ENCODE measurements at regions not wholly inside any gene's neighbourhood (a gene's known extent, or its start where the extent isn't known, plus 50 kb on each side); places are given as distances from the start of the nearest gene placed in this dataset.

DNA sequence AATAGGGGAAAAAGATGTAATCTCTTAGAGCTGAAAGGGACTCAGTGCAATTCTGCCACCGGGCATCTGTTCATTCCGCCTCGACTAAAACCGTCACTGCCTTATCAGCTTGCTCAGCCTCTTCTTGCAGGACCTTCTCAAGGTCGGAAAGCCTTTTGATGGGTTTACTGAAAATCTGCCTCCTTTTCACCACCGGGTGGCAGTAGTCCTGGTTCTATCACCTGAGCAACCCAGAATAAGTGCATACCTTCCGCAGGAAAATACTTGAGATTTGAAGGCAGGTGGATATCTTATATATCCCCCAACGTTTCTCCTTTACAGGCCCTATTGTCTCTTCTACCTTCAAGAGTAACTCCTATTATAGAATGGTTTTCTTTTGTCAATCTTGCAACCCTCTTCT, 103.4 kb upstream of the PAK3 start:
- TF ChIP-seq RFX5 (IDR thresholded peaks at IDR 0.05) (no peak), JUNB (IDR thresholded peaks at IDR 0.05) (no peak), POLR2A (IDR thresholded peaks at IDR 0.05; ENCODE audit: low read length) (no peak), CBX2 (IDR thresholded peaks at IDR 0.05; ENCODE audit: borderline replicate concordance, low read depth) (no peak), ZNF302 (CRISPR knock-in tag; IDR thresholded peaks at IDR 0.05) (no peak)
- TF ChIP-seq, protein P1, sequence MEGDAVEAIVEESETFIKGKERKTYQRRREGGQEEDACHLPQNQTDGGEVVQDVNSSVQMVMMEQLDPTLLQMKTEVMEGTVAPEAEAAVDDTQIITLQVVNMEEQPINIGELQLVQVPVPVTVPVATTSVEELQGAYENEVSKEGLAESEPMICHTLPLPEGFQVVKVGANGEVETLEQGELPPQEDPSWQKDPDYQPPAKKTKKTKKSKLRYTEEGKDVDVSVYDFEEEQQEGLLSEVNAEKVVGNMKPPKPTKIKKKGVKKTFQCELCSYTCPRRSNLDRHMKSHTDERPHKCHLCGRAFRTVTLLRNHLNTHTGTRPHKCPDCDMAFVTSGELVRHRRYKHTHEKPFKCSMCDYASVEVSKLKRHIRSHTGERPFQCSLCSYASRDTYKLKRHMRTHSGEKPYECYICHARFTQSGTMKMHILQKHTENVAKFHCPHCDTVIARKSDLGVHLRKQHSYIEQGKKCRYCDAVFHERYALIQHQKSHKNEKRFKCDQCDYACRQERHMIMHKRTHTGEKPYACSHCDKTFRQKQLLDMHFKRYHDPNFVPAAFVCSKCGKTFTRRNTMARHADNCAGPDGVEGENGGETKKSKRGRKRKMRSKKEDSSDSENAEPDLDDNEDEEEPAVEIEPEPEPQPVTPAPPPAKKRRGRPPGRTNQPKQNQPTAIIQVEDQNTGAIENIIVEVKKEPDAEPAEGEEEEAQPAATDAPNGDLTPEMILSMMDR (IDR thresholded peaks at IDR 0.05), result peak; percentile 48
- TF ChIP-seq, protein P2, sequence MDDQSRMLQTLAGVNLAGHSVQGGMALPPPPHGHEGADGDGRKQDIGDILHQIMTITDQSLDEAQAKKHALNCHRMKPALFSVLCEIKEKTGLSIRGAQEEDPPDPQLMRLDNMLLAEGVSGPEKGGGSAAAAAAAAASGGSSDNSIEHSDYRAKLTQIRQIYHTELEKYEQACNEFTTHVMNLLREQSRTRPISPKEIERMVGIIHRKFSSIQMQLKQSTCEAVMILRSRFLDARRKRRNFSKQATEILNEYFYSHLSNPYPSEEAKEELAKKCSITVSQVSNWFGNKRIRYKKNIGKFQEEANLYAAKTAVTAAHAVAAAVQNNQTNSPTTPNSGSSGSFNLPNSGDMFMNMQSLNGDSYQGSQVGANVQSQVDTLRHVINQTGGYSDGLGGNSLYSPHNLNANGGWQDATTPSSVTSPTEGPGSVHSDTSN (IDR thresholded peaks at IDR 0.05), result no peak
